ENCODE measurements at regions not wholly inside any gene's neighbourhood (a gene's known extent, or its start where the extent isn't known, plus 50 kb on each side); places are given as distances from the start of the nearest gene placed in this dataset.

DNA sequence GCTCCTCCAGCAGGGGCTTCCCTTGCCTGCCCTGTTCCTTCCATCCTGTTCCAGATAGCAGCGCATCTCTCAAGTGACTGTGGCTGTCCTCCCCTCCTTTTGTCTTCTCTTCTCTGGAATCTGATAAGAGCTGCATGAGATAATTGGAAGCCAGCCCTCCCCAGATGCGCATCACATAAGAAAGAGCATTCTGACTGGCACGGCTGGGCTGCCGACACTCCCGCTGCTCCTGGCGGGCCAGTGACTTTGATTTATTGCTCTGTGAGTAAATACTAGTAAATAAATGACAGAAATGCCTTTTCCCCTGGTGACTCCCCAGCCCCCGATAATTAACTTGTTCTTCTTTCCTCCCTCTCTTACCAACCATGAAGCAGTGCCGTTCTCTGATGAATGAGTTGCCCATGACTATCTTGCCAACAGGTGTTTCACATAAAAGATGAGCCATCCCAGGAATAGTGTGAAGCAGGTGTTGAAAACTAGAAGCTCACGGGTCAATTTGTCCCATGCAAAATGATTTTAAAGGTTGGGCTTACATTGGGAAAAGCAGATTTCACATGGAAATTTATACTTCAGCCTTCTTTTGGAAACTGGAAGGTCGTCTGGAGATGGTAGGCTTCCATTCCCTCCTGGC, 212.3 kb downstream of the ERCC6L2 start:
- no peak for DNase-seq (ENCODE audit: low read depth)

- no peak for DNase-seq (ENCODE audit: low read depth)
Measured at GRCh38 chr9:96086936-96087571, 211.6 kb downstream of the ERCC6L2 start.

GRCh38 chr9:96085491-96086143, 210.1 kb downstream of the ERCC6L2 start:
- DNase-seq (ENCODE audit: low read depth): no peak

DNA sequence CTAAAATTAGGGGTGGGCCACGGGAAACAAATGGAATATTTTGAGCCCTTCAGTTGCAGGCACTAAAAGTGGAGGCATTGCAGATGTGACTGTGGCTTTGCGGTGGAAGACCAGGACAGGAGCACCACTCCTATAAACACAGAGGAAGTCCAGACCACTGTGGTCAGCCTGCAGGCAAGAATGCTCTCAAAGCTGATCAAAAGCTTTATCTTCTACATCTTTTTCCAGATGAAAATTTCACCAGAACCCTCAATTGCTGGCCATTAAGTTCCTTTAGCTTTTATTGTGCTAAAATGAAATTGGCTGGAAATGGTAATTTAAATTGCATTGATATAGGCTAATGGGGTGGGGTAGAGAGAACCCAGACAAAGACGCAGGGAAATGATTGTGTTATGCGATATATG, 208.8 kb downstream of the ERCC6L2 start:
- no peak for DNase-seq (ENCODE audit: low read depth)

- DNase-seq (ENCODE audit: low read depth): no peak
Measured at GRCh38 chr9:96082516-96083232, 207.2 kb downstream of the ERCC6L2 start.

DNA sequence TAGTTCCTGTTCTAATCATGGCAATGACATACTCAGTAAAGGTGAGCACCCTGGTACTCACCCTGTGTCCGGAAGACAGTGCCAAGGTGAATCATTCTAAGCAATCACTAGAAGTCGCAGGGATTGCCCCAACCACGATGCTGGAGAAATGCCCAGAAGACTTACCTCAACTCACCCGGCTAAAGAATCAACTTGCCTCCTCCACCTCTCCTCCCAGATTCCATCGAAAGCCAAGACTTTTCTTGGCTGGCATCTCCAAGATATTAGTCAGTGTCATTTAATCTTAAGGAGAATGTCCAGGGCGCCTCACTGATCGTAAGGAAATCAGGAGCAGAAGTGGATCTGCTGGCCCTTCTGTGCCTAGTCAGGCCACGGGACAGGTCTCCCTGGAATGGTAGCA, 204.9 kb downstream of the ERCC6L2 start:
- no peak for DNase-seq (ENCODE audit: low read depth)

DNA sequence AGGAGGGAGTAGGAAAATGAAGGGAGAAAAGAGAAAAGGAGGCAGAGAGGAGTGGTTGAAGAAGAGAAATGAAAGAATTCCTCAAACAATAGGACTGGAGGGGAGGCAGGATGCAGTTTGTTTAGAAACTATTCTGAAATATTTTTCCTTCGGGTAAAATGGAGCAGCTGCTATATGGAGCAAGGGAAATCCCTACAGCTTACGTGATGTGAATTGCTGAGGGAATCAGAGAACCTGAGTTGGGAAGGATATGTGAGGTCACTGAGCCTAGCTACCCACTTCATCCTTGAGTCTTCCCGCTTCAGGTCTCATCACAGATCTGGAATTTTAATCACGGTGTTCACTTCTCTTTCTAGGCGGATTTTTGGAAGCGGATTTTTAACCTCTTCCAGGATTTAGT, 204.3 kb downstream of the ERCC6L2 start:
- DNase-seq (ENCODE audit: low read depth): no peak

DNA sequence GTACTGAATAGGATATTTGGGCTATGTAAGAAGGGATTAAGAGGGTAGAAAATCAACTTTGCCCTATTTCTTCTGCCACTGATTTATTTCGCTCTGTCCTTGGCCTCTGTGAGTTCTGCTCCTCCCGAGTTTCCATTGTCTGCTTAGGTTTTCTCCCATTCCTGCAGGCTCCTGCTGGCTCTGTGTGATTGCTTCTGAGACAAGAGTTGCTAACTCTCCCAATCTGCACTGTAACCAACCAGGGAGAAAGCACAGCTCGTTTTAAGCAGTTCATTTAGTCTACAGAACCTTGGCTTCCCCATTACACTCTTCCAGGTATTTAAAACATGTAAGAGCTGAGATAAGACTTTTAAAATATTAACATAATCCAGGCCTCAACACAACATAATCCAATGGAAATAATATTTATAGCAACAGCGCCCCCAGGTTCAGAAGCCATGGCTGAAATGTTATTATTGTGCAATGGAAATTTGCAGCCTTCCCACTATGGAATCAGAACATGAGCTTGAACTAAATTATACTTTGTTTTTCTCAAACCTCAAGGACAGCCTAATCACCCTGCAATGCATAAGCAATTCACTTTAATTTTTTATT, 203.5 kb downstream of the ERCC6L2 start:
- DNase-seq (ENCODE audit: low read depth): no peak

DNA sequence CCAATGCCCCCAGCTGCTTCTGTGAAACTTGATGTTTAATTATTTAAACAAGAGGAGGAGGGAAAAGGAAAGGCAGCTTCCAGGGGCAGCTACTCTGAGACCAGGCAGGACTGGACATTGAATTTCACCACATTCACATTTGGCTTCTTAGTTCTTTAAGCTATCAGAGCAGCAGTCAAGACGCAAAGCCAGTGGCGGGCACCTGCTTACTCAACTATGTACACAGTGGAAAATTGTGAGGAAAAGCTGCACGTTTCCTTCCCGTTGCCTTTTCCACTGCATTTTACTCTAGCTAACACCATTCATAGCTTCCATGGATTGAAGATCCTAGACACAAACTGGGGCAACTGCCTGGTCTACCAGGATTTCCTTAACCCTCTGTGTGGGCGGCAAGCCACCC, 200.3 kb downstream of the ERCC6L2 start:
- DNase-seq (ENCODE audit: low read depth): no peak

DNA sequence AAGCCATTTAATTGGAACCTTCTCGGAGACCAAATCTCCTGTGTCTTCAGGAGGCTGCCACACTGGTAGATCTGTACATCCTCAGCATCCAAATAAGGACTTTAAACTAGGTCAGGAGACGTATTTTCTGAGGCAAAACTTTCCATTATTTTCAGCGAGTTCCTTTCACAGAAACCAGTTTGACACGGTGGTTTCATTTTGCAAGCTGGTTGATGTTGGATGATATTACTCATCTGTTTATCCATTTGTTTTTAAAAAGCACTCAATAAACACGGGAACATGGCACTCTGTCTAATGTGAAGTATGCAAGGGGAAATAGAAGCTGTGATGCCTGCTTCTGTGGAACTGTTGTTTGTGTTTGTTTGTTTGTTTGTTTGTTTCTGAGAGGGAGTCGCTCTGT, 199.6 kb downstream of the ERCC6L2 start:
- no peak for DNase-seq (ENCODE audit: low read depth)

- no peak for DNase-seq (ENCODE audit: low read depth)
Measured at GRCh38 chr9:96073531-96074480, 198.3 kb downstream of the ERCC6L2 start.

- no peak for DNase-seq (ENCODE audit: low read depth)
Measured at GRCh38 chr9:96072930-96073329, 197.4 kb downstream of the ERCC6L2 start.

DNA sequence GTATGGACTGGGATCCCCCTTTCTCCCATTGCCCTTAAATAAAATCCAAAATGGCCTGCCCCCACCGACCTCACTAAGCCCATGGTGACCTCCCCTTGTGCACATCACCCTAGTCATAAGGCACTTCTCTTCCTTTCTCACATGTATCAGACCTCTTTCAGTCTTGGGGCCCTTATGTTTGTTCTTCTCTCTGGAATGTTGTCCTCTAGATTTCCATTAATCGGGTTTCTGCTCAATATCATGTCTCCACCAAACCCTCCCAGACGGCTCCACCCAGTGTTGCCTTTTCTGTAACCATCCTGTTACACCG, 196.3 kb downstream of the ERCC6L2 start:
- DNase-seq (ENCODE audit: low read depth): no peak

DNA sequence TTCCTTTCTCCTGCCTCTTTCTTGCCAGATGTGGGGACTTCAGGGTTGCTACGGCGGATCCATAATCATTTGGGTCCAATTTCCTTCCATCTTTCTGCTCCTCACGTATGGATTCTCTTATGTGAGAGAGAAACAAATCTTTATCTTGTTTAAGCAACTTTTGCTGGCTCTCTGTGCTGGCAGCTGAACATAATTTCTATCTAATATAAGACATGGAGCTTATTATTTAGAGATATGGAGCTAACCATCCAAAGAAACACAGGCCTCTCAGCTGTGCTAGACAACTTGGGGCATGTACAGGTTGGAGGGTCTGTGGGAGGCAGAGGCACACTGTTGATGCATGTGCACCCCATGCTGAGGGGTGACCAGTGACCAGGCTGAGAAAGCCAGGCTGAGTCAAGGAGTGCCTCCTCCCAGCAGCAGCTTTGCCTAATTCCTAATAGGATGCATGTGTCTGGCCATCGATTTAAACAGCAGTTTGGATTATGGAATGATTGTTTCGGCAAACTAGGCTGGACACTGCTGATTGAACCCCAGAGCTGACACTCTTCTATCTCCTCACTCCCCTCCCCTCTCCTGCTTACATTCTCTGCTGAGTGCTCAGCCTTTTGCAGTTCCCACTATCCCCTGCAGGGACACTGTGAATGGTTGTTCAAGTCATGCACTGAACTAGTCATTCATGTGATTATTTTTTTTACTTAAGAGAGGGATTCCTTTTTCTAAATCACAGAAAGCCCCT, 195.8 kb downstream of the ERCC6L2 start:
- DNase-seq (ENCODE audit: low read depth): no peak

- DNase-seq (ENCODE audit: low read depth): no peak
Measured at GRCh38 chr9:96069629-96070220, 194.2 kb downstream of the ERCC6L2 start.

DNA sequence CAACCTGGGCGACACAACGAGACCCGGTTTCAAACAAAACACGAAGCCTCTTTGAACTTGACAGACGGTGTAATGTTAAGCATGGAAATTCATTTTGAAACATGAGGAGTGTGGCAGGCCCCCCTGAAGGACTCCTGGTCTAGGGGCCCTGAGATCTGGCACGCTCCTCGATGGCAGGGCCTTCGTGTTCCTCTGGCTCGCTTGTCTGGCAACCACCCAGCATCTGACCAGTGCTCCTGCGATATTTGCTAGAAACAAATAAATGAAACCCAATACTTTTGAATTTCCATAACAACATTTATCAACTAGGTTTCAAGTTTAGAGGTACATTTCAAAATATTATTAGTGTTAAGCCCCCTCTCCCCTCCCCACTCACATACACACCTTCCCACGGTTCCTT, 193.0 kb downstream of the ERCC6L2 start:
- DNase-seq (ENCODE audit: low read depth): no peak

DNA sequence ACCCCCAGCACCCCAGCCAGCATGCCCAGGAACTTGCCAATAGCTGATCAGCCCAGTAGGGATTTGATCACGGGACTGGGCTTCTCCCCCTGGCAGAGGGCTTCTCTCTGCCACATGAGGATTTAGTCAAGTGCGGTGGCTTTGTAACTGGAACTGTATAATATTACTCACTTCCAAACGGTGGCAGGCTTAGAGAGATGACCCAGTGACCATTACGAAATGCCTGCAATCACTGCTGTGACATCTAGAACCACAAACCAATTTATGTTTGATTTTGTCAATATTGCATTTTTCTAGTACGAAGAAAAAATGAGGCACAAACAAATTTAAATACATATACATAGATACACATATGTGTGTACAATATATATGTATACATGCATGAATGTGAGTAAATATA, 192.1 kb downstream of the ERCC6L2 start:
- no peak for DNase-seq (ENCODE audit: low read depth)

DNA sequence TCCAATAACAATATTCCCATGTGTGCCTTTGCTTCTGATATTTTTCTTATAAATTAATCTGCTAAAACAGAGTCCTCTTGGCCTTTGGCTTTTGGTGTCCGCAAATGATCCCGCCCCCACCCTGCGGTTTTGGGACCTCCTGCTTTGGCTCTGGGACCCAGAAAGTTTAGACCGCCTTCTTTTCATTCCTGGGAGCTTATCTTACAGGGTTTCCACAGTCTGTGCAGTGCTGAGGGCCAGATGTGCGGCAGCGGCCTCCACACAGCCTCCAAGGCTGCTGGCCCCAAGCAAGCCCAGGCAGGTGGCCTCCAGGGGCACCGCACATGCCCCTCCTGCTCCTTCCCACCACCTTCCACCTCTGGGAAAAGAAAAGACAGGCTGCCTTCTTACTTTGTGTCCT, 191.5 kb downstream of the ERCC6L2 start:
- no peak for DNase-seq (ENCODE audit: low read depth)

DNA sequence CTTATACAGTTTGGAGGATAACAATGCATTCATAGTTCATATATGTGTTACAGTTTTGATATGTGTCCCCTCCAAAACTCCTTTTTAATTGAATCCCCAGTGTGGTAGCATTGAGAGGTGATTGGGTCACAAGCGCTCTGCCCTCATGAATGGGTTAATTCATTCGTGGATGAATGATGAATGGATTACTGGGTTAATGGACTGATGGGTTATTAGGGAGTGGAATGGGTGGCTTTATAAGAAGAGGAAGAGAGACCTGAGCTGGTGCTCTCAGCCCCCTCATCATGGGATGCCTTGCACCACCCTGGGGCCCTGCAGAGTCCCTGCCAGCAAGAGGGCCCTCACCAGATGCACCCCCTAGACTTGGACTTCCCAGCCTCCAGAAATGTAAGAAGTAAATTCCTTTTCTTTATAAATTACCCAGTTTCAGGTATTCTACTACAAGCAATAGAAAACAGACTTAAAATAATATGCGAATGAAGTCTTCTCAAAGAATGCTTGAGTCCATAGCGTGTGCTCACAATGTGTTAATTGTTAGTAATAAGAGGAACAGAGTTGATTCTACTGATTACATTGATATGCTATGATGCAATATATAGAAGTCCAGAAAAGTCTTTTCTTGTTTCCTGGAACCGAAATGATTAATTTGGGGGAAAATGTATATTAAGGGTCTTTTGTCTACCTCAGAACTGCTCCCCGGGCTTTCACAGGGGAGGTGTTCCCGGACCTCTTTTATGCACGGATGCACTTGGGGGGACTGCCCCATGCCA, 190.2 kb downstream of the ERCC6L2 start:
- no peak for DNase-seq (ENCODE audit: low read depth)

Data from activated gamma-delta T cell treated with anti-CD3 and anti-CD28 coated beads, Interleukin-2, amount 50 U/mL, for 16 hours (primary cell).